T47D (cell line): ENCODE measurements at regions not wholly inside any gene's neighbourhood (a gene's known extent, or its start where the extent isn't known, plus 50 kb on each side); places are given as distances from the start of the nearest gene placed in this dataset.

ENCODE experiments used
- DNase-seq, 2 experiments: peaks; one replicate each; pipeline versions ENCODE4 v3.0.0 to v3.0.0-alpha.2; 2011 to 2012; ENCODE audit warnings: low read depth in 1 of 2, low spot score in 1 of 2
- JUND ChIP-seq: IDR thresholded peaks from 2 replicates; pipeline ENCODE4 v1.6.1; 2012; ENCODE audit warnings: low read depth
- in situ Hi-C: cut with HindIII; loops from 2 replicates; pipeline ENCODE4 v1.10.0; 2016; ENCODE audit warnings: low sequenced_read_pairs, low pct_unique_long_range_greater_than_20kb

DNA sequence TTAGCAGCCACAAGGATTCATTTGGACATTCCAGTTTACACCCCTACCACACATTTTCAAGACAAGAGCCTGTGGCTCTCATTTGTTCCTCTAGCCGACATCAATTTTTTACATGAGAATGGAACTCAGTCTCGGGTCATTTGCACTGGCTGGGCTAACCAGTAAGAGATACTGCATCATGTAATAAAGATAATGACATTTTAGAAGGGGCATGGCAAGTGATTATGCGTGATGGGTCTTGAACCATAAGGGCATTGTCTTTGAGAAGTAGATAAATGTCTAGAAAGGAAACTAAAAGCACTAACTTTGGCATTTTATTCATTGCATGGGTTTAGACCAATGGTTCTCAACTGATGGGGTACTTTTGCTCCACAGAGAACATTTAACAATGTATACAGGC lies 146.0 kb upstream of the GRM7 start:
- no peak for DNase-seq
- TF ChIP-seq JUND, result no peak
- in situ Hi-C loops, result no loop called here

DNA sequence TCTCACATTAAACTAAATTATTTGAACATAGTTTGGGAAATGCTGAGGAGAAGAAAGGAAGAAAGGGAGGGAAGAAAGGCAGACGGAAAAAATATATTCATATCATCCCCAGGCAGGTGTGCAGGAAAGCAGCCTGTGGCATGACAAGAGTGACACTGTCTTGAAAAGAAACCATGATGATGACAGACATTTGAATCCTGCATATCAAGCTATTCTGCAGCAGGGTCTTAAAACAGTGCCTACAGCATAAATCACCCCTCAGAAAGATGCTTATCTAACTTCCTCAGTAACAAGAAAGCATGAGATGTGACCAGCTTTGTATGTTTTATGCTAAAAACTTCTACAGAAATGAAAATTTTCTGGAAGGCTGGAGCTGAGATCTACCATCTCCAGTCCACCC lies 144.5 kb upstream of the GRM7 start:
- no peak for DNase-seq
- in situ Hi-C loops, result no loop called here
- no peak for TF ChIP-seq JUND

DNA sequence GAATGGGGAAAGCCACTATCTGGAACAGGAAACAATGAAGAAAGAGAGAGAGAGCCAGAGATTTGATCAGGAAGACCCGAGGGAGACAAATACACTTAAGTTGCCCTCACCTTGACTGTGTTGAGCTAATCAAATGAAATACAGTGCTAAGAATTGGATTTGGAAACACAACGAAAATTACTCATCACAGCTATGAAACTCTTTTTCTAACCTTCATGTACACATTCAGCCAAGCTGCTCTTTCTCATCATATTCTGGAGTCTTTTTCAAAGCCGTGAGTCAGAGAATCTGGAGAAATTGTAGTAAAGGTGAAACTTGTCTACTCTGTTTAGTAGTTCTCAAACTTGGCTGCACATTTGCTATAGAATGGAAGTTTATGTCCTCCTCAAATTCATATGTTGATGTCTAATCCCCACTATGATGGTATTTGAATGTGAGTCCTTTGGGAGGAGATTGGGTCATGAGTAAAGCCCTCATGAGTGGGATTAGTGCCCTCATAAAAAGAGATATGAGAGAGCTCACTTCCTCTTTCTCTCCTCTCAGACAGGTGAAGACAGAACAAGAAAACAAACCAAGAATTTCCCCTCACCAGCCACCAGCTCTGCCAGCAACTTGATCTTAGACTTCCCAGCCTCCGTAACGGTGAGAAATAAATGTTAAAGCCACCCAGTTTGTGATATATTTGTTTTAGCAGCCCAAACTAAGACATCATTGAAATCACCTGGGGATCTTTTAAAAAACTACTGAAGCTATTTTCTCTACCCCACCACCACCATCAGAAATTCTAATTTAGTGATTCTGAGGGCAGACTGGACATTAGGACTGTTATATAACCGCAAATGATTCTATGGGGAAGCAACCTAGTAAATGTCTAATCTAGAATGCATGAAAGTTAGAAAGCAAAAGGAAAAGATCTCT lies 143.6 kb upstream of the GRM7 start:
- no peak for TF ChIP-seq JUND
- in situ Hi-C loops, result no loop called here
- no peak for DNase-seq

DNA sequence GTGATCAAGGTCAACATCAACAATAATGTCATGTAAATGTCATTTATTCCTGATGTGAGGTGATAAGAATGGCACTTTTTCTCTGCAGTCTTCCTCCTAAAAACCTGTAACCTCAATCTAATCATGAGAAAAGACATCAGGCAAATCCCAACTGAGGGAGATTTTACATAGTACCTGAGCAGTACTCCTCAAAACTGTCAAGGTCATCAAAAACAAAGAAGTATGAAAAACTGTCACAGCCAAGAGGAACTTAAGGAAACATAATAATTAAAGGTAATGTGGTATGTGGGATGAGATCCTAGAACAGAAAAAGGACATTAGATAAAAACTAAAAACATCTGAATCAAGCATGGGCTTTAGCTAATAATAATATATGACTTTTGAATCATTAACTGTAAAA lies 140.9 kb upstream of the GRM7 start:
- DNase-seq, result no peak
- TF ChIP-seq JUND, result no peak
- in situ Hi-C loops, result no loop called here

GRCh38 chr3:6721491-6721890 lies 139.4 kb upstream of the GRM7 start:
- peak in 1 of 2 experiments; percentile 4 for DNase-seq
- TF ChIP-seq JUND, result no peak
- in situ Hi-C loops, result no loop called here

DNA sequence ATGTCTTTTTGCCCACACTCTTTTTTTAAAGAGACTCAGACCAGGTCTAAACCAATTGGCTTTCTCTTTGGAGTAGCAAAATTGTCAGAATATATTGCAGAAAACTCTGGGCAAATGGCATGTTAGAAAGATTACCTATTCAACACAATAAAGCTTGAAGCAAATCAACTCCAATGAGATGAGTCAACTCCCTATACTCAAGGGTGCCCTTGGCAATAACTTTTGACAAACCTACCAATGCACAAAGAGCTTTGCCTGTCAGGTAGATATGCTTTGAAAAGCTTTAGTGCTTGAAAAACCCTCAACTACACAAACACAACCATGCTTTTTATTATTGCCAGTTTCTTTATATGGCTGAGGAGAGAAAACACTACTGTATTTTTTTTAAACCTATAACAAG lies 137.7 kb upstream of the GRM7 start:
- no peak for TF ChIP-seq JUND
- in situ Hi-C loops, result no loop called here

GRCh38 chr3:6726811-6727210 lies 134.1 kb upstream of the GRM7 start:
- no peak for TF ChIP-seq JUND
- in situ Hi-C loops, result no loop called here
- no peak for DNase-seq

More for the DNA sequence above, 137.7 kb upstream of the GRM7 start:
- no peak for DNase-seq

DNA sequence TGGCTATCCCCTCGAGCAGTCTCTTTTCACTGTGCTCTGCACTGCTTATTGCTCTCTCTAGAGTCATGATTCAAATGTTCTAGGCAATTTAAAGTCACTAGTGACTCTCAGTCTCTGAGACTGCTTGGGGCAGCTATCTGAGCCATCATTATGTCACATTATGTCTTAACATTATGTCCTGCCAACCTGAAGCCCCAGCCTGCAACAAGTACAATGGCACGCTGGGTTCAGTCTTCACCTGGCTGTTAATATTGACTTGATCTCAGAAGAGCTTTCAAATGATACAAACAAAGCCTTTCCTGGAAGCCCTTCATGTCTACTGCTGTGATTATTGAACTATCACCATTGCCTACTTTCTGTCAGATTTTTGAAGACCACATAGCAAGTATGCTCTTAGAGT lies 128.1 kb upstream of the GRM7 start:
- TF ChIP-seq JUND, result no peak
- in situ Hi-C loops, result no loop called here

DNA sequence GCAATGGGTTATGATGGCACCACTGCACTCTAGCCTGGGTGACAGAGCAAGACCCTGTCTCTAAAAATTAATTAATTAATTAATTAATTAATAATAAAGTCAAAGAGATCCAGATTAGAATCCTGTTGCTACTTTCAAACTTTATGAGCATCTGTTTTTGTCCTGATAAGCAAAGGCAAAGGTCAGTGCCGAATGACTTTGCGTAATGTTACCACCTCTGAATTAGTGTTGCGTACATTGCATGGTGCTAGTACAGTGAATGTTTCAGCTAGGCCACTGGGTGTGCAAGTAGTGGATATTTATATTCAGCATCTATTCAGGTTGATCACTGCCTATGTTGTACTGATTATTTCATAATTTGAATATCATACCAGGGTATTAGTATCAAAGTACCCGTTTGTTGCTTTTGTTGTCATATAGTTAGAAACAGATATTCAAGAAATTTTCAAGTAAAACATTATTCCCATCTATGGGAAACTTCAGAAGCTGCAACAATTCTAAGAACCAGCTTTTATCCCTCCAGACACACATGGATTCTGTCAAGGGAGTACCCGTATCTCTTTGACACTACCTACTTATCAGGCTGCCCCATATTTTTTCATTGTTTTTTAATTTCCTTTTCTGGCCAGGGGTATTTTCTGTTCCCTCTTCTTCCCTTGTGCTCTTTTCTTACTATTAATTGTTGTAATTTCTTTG lies 127.1 kb upstream of the GRM7 start:
- no peak for DNase-seq
- in situ Hi-C loops, result no loop called here
- TF ChIP-seq JUND, result no peak

More for the DNA sequence above, 128.1 kb upstream of the GRM7 start:
- no peak for DNase-seq

DNA sequence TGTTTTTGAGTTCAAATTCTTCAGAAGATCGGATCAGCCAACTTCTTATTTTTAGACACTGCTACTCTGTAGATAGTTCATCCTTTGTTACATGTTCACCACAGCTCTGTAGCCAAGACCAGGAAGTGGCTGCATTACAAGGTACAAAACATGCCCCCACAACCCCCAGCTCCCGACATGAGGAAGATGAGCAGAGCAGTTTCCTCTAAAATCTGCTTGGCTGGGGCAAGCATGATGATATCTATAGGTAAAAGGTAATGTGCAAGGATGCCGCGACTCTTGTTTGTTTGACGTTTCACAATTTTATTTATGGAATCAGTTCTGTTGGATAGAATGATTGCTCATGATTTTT lies 126.5 kb upstream of the GRM7 start:
- TF ChIP-seq JUND, result no peak
- in situ Hi-C loops, result no loop called here
- no peak for DNase-seq

DNA sequence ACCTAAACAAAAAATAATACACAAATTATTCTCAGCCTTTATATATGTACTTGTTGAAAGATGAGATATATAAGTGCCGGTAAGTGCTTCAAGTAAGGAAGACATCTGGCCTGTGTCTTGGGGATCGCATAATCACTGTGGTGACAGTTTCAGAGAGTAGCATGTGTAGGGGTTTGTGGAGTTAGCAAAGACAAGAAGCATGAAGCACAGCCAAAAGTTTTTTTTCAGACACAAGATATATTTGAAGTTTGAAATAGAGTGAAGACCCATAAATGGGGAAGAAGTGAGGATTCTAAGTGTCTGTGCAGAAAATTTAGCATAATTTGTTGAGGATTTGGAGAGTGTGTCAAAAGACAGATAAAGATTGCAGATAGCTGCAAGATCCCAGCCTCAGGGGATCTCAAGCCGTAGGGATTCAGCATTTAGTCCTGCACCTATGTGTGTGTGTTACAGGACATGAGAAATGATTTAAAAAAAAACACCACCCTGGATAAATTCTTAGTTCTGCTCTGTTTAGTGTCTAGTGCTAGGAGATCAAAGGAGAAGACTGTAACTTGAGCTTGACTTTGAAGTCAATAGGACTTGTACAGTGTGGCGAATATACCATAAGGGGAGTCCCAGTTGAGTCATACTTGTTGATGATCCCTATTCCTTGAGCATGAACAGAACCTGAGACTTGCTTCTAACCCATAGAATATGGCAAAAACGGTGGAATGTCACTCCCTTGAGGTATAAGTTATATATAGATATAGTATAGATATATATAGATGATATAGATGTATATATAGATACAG lies 123.9 kb upstream of the GRM7 start:
- in situ Hi-C loops, result no loop called here
- no peak for DNase-seq
- no peak for TF ChIP-seq JUND

- no peak for DNase-seq
- in situ Hi-C loops, result no loop called here
- TF ChIP-seq JUND, result no peak
Observed at GRCh38 chr3:6737630-6738029, 123.3 kb upstream of the GRM7 start.

DNA sequence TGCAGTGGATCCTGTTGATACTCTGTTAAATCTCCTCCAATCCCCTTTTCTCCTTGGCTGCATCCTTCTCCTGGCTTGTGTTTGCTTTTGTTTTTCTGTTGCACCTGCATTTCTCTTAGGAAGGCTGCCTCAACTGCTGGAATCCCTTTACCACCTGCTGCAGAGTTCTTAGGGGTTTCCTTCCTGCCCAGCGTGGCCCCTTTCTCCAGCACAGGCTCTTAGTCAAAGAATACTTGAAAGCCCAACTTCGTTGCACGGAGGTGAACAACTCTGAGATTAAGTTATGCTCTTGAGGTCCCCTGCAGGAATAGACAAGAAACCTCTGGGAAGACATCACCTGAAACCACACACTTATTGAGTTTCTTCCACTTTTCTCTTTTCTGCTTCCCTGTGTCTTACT lies 121.6 kb upstream of the GRM7 start:
- in situ Hi-C loops, result no loop called here
- TF ChIP-seq JUND, result no peak
- no peak for DNase-seq
